Testis (tissue), 2 donors: ENCODE measurements at regions not wholly inside any gene's neighbourhood (a gene's known extent, or its start where the extent isn't known, plus 50 kb on each side); places are given as distances from the start of the nearest gene placed in this dataset.

Experiments
- CTCF ChIP-seq, 3 experiments: fragments of 450-650 bp in 2 of 3; fragments of 200-600 bp in 1 of 3; sonication (generic) in 1 of 3; IDR thresholded peaks; one replicate each; pipeline ENCODE4 v1.5.1; 2016 to 2019; ENCODE audit warnings: antibody characterized with exemption in 3 of 3, mild to moderate bottlenecking in 2 of 3, moderate library complexity in 1 of 3
- POLR2A ChIP-seq: fragments of 450-650 bp; IDR thresholded peaks from one replicate; pipeline ENCODE4 v1.6.1; 2017; ENCODE audit warnings: antibody characterized with exemption, mild to moderate bottlenecking, moderate library complexity

- TF ChIP-seq CTCF (IDR thresholded peaks at IDR 0.05) (no peak), POLR2A (no peak)
Observed at GRCh38 chr6:66057034-66057433, 350.0 kb upstream of the EYS start.
